Daoy (cell line): ENCODE measurements at regions not wholly inside any gene's neighbourhood (a gene's known extent, or its start where the extent isn't known, plus 50 kb on each side); places are given as distances from the start of the nearest gene placed in this dataset.

ENCODE experiments used
- DNase-seq: peaks from one replicate; pipeline ENCODE4 v3.0.0-alpha.2; 2015; ENCODE audit warnings: low read depth

GRCh38 chr11:116505298-116506262 is 267.2 kb downstream of the BUD13 start:
- DNase-seq: no peak

- no peak for DNase-seq
Observed at GRCh38 chr11:116504541-116505297, 268.1 kb downstream of the BUD13 start.

- DNase-seq: no peak
Observed at GRCh38 chr11:116503216-116504160, 269.3 kb downstream of the BUD13 start.

GRCh38 chr11:116502641-116503061 is 270.1 kb downstream of the BUD13 start:
- DNase-seq: no peak

- no peak for DNase-seq
Observed at GRCh38 chr11:116501728-116502127, 271.1 kb downstream of the BUD13 start.

GRCh38 chr11:116500947-116501602 is 271.7 kb downstream of the BUD13 start:
- no peak for DNase-seq

GRCh38 chr11:116500026-116500946 is 272.5 kb downstream of the BUD13 start:
- DNase-seq: no peak

- peak; percentile 69 for DNase-seq
Observed at GRCh38 chr11:116499396-116500003, 273.3 kb downstream of the BUD13 start.

- no peak for DNase-seq
Observed at GRCh38 chr11:116498161-116498560, 274.6 kb downstream of the BUD13 start.

GRCh38 chr11:116492600-116492999 is 280.2 kb downstream of the BUD13 start:
- DNase-seq: no peak

- no peak for DNase-seq
Observed at GRCh38 chr11:116488836-116489389, 283.9 kb downstream of the BUD13 start.

GRCh38 chr11:116485425-116485824 is 287.4 kb downstream of the BUD13 start:
- DNase-seq: no peak

GRCh38 chr11:116482716-116483115 is 290.1 kb downstream of the BUD13 start:
- no peak for DNase-seq

- DNase-seq: peak; percentile 23
Observed at GRCh38 chr11:116481126-116481675, 291.6 kb downstream of the BUD13 start.

GRCh38 chr11:116478669-116479668 is 293.8 kb downstream of the BUD13 start:
- no peak for DNase-seq

GRCh38 chr11:116478205-116478604 is 294.6 kb downstream of the BUD13 start:
- DNase-seq: no peak

- DNase-seq: no peak
Observed at GRCh38 chr11:116473790-116474346, 298.9 kb downstream of the BUD13 start.
